ENCODE measurements at regions not wholly inside any gene's neighbourhood (a gene's known extent, or its start where the extent isn't known, plus 50 kb on each side); places are given as distances from the start of the nearest gene placed in this dataset.

DNA sequence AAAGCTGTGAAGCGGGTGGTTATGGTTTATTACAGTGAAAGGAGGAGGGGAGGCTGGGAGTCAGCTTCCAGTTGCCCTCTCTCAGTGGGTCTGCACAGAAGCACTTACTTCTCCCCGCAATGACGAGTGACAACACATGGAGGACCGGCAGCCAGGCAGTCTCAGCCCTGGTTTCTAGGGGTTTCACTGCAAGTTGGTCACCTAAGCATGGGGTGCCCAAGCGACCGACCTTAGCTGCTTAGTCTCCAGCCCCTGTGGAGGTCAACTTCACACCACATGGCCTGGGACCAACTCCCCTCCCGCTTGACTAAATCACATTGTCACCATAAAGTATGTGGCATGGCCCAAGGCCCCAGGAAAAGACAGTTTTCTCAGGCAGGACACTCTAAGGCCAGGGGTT lies 99.9 kb upstream of the ZNF32 start:
- no peak for DNase-seq
- H3K4me3 ChIP-seq (ENCODE audit: low read depth, low read length) = no peak overlapping the region
- in situ Hi-C loops (cut with HindIII; ENCODE audit: low pct_ligation_motif_present, low sequenced_read_pairs) = no loop called here
- H3K36me3 ChIP-seq (replicated peaks) = no peaks in the 10 kb centered on the region
- H3K27ac ChIP-seq = no peak overlapping the region
- TF ChIP-seq, protein P1, sequence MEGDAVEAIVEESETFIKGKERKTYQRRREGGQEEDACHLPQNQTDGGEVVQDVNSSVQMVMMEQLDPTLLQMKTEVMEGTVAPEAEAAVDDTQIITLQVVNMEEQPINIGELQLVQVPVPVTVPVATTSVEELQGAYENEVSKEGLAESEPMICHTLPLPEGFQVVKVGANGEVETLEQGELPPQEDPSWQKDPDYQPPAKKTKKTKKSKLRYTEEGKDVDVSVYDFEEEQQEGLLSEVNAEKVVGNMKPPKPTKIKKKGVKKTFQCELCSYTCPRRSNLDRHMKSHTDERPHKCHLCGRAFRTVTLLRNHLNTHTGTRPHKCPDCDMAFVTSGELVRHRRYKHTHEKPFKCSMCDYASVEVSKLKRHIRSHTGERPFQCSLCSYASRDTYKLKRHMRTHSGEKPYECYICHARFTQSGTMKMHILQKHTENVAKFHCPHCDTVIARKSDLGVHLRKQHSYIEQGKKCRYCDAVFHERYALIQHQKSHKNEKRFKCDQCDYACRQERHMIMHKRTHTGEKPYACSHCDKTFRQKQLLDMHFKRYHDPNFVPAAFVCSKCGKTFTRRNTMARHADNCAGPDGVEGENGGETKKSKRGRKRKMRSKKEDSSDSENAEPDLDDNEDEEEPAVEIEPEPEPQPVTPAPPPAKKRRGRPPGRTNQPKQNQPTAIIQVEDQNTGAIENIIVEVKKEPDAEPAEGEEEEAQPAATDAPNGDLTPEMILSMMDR (IDR thresholded peaks at IDR 0.05; ENCODE audit: low read depth, low read length, missing control alignments) = no peak
- no peaks in the 10 kb centered on the region for H3K27me3 ChIP-seq (replicated peaks)

DNA sequence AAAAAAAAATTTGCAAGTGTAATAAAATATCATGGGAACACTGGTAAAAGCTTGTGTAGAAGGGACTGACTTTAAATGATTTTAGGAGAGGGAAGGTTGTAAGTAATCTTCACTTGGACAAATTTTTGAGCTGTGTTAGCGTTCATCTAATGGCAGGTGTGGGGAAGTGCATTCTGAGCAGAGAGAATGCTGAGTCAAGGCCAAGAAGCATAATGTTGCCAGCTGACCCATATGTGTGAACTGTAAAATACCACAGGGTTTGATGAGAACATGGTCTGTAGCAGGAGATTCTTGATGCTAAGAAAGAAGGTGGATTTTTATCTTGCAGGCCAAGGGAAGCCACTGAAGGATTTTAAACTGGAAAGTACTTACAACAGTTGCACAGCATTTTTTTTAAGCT lies 98.2 kb upstream of the ZNF32 start:
- H3K27ac ChIP-seq = no peak overlapping the region
- in situ Hi-C loops (cut with HindIII; ENCODE audit: low pct_ligation_motif_present, low sequenced_read_pairs) = no loop called here
- TF ChIP-seq, protein P1 (IDR thresholded peaks at IDR 0.05; ENCODE audit: low read depth, low read length, missing control alignments) = no peak

DNA sequence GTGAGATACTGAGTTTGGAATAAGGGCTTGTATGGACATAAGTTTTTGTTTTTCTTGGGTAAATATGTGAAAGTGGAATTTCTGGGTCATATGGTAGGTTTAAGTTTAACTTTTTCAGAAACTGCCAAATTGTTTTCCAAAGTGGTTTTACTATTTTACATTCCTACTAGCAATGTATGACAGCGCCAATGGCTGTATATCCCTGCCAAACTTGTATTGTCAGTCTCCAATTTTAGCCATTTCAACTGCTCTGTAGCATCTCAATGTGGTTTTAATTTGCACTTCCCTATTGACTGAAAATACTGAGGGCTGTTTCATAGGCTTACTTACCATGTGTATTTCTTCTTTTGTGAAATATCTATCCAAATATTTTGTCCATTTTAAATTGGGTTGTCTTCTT lies 90.5 kb upstream of the ZNF32 start:
- DNase-seq = no peak
- H3K27me3 ChIP-seq (replicated peaks) = no peaks in the 10 kb centered on the region
- TF ChIP-seq, protein P1 (IDR thresholded peaks at IDR 0.05; ENCODE audit: low read depth, low read length, missing control alignments) = no peak
- H3K36me3 ChIP-seq (replicated peaks) = no peaks in the 10 kb centered on the region
- no peak overlapping the region for H3K27ac ChIP-seq
- in situ Hi-C loops (cut with HindIII; ENCODE audit: low pct_ligation_motif_present, low sequenced_read_pairs) = no loop called here
- H3K4me3 ChIP-seq (ENCODE audit: low read depth, low read length) = no peak overlapping the region

More for the DNA sequence above, 98.2 kb upstream of the ZNF32 start:
- DNase-seq = no peak
- H3K36me3 ChIP-seq (replicated peaks) = no peaks in the 10 kb centered on the region
- no peaks in the 10 kb centered on the region for H3K27me3 ChIP-seq (replicated peaks)
- no peak overlapping the region for H3K4me3 ChIP-seq (ENCODE audit: low read depth, low read length)

DNA sequence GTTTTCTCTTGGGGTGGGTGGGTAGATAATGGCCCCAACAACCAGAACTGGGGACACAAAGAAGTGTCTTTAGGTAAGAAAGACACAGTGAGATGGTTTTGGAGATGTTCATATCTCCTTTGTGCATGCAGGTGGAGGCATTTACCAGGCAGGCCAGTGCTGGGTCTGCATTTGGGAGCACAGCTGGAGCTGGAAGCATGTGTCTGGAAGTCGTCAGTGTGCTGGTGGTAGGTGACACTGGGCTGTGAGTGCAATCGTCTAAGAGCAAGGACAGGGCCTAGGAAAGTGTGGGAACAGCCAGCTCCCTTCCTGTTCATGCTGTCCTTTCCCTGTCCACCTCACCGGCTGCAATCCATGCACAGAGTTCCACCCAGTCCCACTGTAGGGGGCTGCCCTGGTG lies 88.3 kb upstream of the ZNF32 start:
- TF ChIP-seq, protein P1 (IDR thresholded peaks at IDR 0.05; ENCODE audit: low read depth, low read length, missing control alignments) = no peak
- no peaks in the 10 kb centered on the region for H3K36me3 ChIP-seq (replicated peaks)
- H3K27me3 ChIP-seq (replicated peaks) = no peaks in the 10 kb centered on the region
- in situ Hi-C loops (cut with HindIII; ENCODE audit: low pct_ligation_motif_present, low sequenced_read_pairs) = no loop called here
- H3K4me3 ChIP-seq (ENCODE audit: low read depth, low read length) = no peak overlapping the region
- DNase-seq = no peak
- no peak overlapping the region for H3K27ac ChIP-seq

DNA sequence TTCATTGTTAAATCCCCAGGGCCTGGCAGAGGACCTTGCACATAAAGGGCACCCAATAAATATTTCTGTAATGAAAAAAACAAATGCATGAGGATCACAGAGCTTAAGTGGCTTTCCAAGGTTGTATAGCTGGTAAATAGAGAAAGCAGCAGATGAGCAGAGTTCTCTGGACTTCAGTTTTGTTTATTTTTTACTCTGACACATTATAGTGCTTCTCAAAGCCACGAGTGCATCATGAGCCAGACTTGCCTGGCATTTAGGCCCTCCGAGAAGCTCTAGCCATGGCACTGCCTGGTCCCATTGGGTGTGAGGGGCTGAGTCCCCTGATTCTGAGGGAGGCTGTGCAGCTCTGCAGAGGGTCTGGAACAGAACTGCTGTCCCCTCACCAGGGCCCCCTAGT lies 87.2 kb upstream of the ZNF32 start:
- no peaks in the 10 kb centered on the region for H3K27me3 ChIP-seq (replicated peaks)
- TF ChIP-seq, protein P1 (IDR thresholded peaks at IDR 0.05; ENCODE audit: low read depth, low read length, missing control alignments) = no peak
- no peak overlapping the region for H3K27ac ChIP-seq
- in situ Hi-C loops (cut with HindIII; ENCODE audit: low pct_ligation_motif_present, low sequenced_read_pairs) = no loop called here
- no peak overlapping the region for H3K4me3 ChIP-seq (ENCODE audit: low read depth, low read length)
- peak; percentile 1 for DNase-seq
- no peaks in the 10 kb centered on the region for H3K36me3 ChIP-seq (replicated peaks)

DNA sequence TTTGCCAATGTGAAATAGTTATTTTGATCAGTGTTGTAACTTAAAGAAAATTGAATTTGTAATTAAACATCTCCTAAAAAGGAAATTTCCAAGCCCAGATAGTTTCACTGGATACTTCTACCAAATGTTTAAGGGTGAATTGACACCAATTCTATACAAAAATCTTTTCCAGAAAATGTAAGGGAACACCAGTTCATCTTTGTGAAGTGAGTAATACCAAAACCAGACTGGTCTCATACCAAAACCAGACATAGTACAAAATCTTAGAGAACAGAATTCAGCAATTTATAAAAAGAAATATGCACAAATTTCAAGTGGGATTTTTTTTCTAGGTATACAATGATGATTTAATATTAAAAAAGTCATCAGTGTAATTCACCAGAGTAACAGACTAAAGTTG lies 86.0 kb upstream of the ZNF32 start:
- H3K4me3 ChIP-seq (ENCODE audit: low read depth, low read length) = no peak overlapping the region
- no peaks in the 10 kb centered on the region for H3K27me3 ChIP-seq (replicated peaks)
- DNase-seq = no peak
- TF ChIP-seq, protein P1 (IDR thresholded peaks at IDR 0.05; ENCODE audit: low read depth, low read length, missing control alignments) = no peak
- in situ Hi-C loops (cut with HindIII; ENCODE audit: low pct_ligation_motif_present, low sequenced_read_pairs) = no loop called here
- H3K36me3 ChIP-seq (replicated peaks) = no peaks in the 10 kb centered on the region
- H3K27ac ChIP-seq = no peak overlapping the region

Measured in brain microvascular endothelial cell (primary cell).